Endothelial cell (in vitro differentiated cells): ENCODE measurements at regions not wholly inside any gene's neighbourhood (a gene's known extent, or its start where the extent isn't known, plus 50 kb on each side); places are given as distances from the start of the nearest gene placed in this dataset.

ENCODE experiments used
- DNase-seq: peaks from one replicate; pipeline ENCODE4 v3.0.0; 2021; ENCODE audit warnings: low spot score
- H3K27ac Mint-ChIP-seq: one replicate; pipeline ENCODE4 v1.8.0; 2021; ENCODE audit warnings: mixed read lengths, inconsistent platforms; ENCODE audit not compliant: unreplicated experiment
- H3K27me3 Mint-ChIP-seq: one replicate; pipeline ENCODE4 v1.8.0; 2021; ENCODE audit warnings: mild to moderate bottlenecking, moderate library complexity, mixed read lengths, inconsistent platforms; ENCODE audit not compliant: unreplicated experiment
- H3K36me3 Mint-ChIP-seq: one replicate; pipeline ENCODE4 v1.8.0; 2021; ENCODE audit warnings: mild to moderate bottlenecking, low read depth, mixed read lengths, inconsistent platforms; ENCODE audit not compliant: unreplicated experiment
- H3K4me1 Mint-ChIP-seq: one replicate; pipeline ENCODE4 v1.8.0; 2021; ENCODE audit warnings: mild to moderate bottlenecking, mixed read lengths, inconsistent platforms; ENCODE audit not compliant: unreplicated experiment
- H3K4me3 Mint-ChIP-seq: one replicate; pipeline ENCODE4 v1.8.0; 2021; ENCODE audit warnings: mild to moderate bottlenecking, mixed read lengths, inconsistent platforms; ENCODE audit not compliant: unreplicated experiment
- H3K9me3 Mint-ChIP-seq: one replicate; pipeline ENCODE4 v1.8.0; 2021; ENCODE audit warnings: mixed read lengths, inconsistent platforms; ENCODE audit not compliant: unreplicated experiment
- TF ChIP-seq, protein P1 (sequence below): fragments of 200-600 bp; sonication (generic); IDR thresholded peaks from one replicate; pipeline ENCODE4 v1.5.0; 2021; ENCODE audit warnings: antibody characterized with exemption; ENCODE audit not compliant: unreplicated experiment

DNA sequence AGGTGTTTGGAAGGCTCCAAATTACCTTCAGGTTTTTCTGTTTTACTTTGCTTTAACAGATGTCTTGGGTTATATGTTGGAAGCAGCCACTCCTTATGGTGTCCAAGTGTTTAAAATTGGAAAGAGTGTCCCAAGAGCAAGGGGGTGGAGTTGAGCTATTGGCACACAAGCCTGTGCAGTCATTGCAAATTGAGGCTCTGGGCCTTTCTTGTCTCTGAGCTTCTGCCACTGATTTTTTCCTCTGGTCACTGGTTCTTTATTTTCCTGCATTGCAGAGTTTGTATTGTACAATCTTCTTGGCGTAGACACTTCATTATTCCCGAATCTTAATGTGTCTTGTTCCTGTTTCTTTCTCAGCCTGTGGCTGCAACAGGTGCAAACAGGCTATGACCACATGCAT lies 598.8 kb downstream of the RNF144B start:
- H3K36me3 Mint-ChIP-seq: no peaks in the 10 kb centered on the region
- TF ChIP-seq, protein P1, sequence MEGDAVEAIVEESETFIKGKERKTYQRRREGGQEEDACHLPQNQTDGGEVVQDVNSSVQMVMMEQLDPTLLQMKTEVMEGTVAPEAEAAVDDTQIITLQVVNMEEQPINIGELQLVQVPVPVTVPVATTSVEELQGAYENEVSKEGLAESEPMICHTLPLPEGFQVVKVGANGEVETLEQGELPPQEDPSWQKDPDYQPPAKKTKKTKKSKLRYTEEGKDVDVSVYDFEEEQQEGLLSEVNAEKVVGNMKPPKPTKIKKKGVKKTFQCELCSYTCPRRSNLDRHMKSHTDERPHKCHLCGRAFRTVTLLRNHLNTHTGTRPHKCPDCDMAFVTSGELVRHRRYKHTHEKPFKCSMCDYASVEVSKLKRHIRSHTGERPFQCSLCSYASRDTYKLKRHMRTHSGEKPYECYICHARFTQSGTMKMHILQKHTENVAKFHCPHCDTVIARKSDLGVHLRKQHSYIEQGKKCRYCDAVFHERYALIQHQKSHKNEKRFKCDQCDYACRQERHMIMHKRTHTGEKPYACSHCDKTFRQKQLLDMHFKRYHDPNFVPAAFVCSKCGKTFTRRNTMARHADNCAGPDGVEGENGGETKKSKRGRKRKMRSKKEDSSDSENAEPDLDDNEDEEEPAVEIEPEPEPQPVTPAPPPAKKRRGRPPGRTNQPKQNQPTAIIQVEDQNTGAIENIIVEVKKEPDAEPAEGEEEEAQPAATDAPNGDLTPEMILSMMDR: no peak
- no peaks in the 10 kb centered on the region for H3K4me1 Mint-ChIP-seq
- no peak overlapping the region for H3K27ac Mint-ChIP-seq
- H3K27me3 Mint-ChIP-seq: peaks cover 2% of the 10 kb centered on the region
- H3K9me3 Mint-ChIP-seq: no peaks in the 10 kb centered on the region
- DNase-seq: no peak
- H3K4me3 Mint-ChIP-seq: no peak overlapping the region

DNA sequence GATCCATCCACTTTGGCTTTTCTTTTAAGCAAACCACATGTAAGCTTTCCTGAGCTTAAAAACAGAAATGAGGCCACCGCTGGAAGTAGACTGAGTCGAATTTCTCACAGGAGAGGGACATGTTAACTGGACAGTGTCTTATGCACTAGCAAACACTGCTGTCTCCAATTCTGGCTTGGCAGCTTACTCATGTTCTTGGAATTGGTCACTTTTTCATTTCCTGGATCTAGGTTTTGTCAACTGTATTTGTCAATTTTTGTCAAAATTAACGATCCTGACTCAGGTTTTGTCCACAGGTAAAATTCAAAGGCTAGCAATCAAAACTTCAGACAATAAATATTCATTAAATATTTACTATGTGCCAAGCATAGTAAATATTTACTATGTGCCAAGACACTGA lies 601.5 kb downstream of the RNF144B start:
- Mint-ChIP-seq H3K4me3 (no peak overlapping the region), H3K27ac (no peak overlapping the region), H3K27me3 (peaks cover 2% of the 10 kb centered on the region), H3K36me3 (no peaks in the 10 kb centered on the region), H3K9me3 (no peaks in the 10 kb centered on the region), H3K4me1 (no peaks in the 10 kb centered on the region)
- TF ChIP-seq, protein P1: no peak
- DNase-seq: no peak

DNA sequence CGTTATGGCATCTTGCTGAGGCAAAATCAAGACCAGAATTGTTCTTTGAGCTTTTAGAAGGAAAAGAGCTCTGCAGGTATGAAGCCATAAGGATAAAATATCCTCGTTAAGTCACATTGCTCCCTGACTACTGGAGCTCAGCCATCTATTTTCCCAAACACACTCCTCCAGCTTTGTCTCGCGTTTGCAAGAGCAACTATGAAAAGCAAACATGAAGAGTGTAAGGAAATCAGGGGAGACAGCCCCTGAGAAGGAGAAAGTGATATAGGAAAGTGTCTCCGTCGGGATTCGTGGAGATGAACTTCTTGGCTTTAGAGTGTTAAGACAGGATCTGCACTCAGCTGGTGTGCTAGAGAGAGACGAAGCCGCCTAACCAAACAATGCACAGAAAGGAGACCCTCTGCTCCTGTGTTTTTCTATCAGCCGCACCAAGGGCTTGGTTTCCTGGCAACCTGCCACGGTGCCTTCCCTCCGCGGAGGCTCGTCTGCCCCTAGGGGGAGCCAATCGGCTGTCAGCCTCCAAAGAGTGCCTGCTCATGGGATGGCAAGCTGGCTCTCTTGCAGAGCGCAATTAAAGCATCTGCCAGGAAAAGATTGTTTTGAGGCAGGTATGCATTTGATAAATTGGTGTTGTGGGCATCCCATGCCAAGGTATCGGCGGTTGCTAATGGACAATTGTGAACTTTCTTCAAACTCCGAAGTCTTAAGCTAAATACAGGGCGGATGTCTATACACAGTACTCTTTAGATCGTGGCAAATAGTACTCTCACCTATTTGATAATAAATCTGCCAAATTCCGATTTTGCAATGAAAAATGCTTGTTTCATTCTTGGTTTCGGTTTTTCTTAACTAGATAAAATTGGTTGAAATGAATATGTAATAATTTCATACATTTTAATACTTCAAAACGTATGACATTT lies 603.2 kb downstream of the RNF144B start:
- Mint-ChIP-seq H3K4me3 (no peak overlapping the region), H3K27ac (no peak overlapping the region), H3K27me3 (peaks cover 2% of the 10 kb centered on the region), H3K36me3 (no peaks in the 10 kb centered on the region), H3K4me1 (no peaks in the 10 kb centered on the region), H3K9me3 (no peaks in the 10 kb centered on the region)
- DNase-seq: peak; percentile 90
- TF ChIP-seq, protein P1: peak; percentile 57

DNA sequence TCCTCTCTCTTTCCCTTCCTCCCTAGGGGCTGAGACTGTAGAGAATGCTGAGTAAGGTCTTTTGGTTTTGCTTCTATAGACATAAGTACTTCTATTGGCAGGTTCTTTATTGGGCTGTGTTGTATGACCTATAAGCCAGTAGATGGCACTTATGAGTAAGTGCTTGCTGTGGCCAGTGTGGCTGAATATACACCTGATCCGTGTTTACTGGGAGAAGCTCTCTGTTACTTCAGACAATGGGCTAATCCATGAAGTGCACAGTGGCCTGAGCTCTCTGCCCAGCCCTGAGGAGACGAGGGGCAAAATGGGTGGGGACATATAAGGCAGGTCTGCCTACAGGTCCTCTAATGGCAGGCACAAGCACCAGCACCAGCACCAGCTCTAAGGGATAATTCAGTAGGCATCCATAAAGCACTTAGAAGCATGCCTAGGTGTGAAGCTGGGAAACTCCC lies 610.3 kb downstream of the RNF144B start:
- Mint-ChIP-seq H3K4me1 (no peaks in the 10 kb centered on the region), H3K4me3 (no peak overlapping the region), H3K27ac (no peak overlapping the region), H3K9me3 (no peaks in the 10 kb centered on the region), H3K36me3 (no peaks in the 10 kb centered on the region), H3K27me3 (no peaks in the 10 kb centered on the region)
- TF ChIP-seq, protein P1: peak; percentile 44
- no peak for DNase-seq

DNA sequence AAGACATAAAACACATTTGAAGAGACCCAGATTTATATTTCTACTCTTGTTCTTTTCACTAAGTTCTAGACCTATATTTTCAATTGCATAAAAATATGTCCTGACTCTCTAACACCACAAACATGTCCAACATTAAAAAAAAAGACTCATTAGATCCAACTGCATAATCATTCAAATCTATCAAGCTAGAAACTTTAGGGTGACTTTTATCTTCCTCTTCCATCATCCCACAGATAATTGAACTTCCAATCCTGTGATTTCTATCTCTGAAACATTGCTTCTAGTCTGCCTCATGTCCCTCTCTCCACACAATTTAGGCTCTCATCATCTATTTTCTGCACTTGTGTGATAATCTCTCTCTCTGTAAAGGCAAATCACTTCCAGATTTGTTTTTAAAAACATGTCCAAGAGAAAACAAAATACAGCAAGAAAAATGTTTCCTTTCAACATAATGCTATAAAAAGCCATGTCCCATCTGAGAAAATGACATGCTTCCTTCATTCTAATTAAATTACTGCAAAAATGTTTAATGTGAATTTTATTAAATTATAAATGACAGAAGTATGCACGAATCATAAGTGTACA lies 615.9 kb downstream of the RNF144B start:
- H3K9me3 Mint-ChIP-seq: no peaks in the 10 kb centered on the region
- DNase-seq: no peak
- TF ChIP-seq, protein P1: no peak
- no peaks in the 10 kb centered on the region for H3K36me3 Mint-ChIP-seq
- H3K27ac Mint-ChIP-seq: no peak overlapping the region
- H3K4me1 Mint-ChIP-seq: no peaks in the 10 kb centered on the region
- no peaks in the 10 kb centered on the region for H3K27me3 Mint-ChIP-seq
- H3K4me3 Mint-ChIP-seq: no peak overlapping the region
